Activated B cell treated with CpG ODN at 0.5 μM for 24 hours (primary cell): ENCODE measurements at regions not wholly inside any gene's neighbourhood (a gene's known extent, or its start where the extent isn't known, plus 50 kb on each side); places are given as distances from the start of the nearest gene placed in this dataset.

Experiments used
- ATAC-seq: fragments of 200-7000 bp; cut with Tn5 transposase; one replicate; pipeline ENCODE4 v1.10.0; 2021; ENCODE audit warnings: low read depth, mild to moderate bottlenecking, moderate library complexity
- CTCF ChIA-PET: fragments of 350-600 bp; sonication (Branson Sonifier 250); formaldehyde crosslinking; loops from one replicate; lab custom pipeline; 2021; ENCODE audit warnings: antibody characterized with exemption; lab: Charles Lee
- POLR2A ChIA-PET: fragments of 350-600 bp; sonication (Branson Sonifier 250); formaldehyde crosslinking; loops from one replicate; lab custom pipeline; 2021; ENCODE audit warnings: antibody characterized with exemption; lab: Charles Lee
- DNase-seq: peaks from one replicate; pipeline ENCODE4 v3.0.0; 2022
- H3K27ac Mint-ChIP-seq: one replicate; pipeline ENCODE4 v1.8.0; 2020; ENCODE audit warnings: mixed read lengths
- H3K27me3 Mint-ChIP-seq: one replicate; pipeline ENCODE4 v1.8.0; 2021; ENCODE audit warnings: mixed read lengths
- H3K36me3 Mint-ChIP-seq: one replicate; pipeline ENCODE4 v1.8.0; 2021; ENCODE audit warnings: low read depth, mixed read lengths
- H3K4me1 Mint-ChIP-seq: one replicate; pipeline ENCODE4 v1.8.0; 2021; ENCODE audit warnings: mixed read lengths
- H3K4me3 Mint-ChIP-seq: one replicate; pipeline ENCODE4 v1.8.0; 2020; ENCODE audit warnings: mild to moderate bottlenecking, mixed read lengths
- H3K9me3 Mint-ChIP-seq: one replicate; pipeline ENCODE4 v1.8.0; 2020; ENCODE audit warnings: mixed read lengths
- CTCF ChIP-seq: fragments of 200-600 bp; IDR thresholded peaks from one replicate; pipeline ENCODE4 v1.8.0; 2022; ENCODE audit warnings: antibody characterized with exemption, mild to moderate bottlenecking
- intact Hi-C: fragments of 100-400 bp; cut with micrococcal nuclease; formaldehyde crosslinking; loops from one replicate; pipeline ENCODE4 v1.15.1; 2024

GRCh38 chr16:9429646-9430330 is 338.3 kb downstream of the HAPSTR1 start:
- CTCF ChIA-PET: no interaction called here
- no peak overlapping the region for H3K4me3 Mint-ChIP-seq
- H3K27me3 Mint-ChIP-seq: peaks cover 5% of the 10 kb centered on the region

GRCh38 chr16:9434659-9435058 is 343.2 kb downstream of the HAPSTR1 start:
- H3K36me3 Mint-ChIP-seq: no peaks in the 10 kb centered on the region

More at GRCh38 chr16:9429646-9430330, 338.3 kb downstream of the HAPSTR1 start:
- ATAC-seq (no peak), DNase-seq (no peak)
- no peaks in the 10 kb centered on the region for H3K4me1 Mint-ChIP-seq
- H3K9me3 Mint-ChIP-seq: no peaks in the 10 kb centered on the region
- POLR2A ChIA-PET: no interaction called here
- TF ChIP-seq CTCF: no peak
- no peak overlapping the region for H3K27ac Mint-ChIP-seq
- intact Hi-C loops: no loop called here
- H3K36me3 Mint-ChIP-seq: no peaks in the 10 kb centered on the region

GRCh38 chr16:9436175-9436574 is 344.7 kb downstream of the HAPSTR1 start:
- CTCF ChIA-PET: no interaction called here
- no peak for DNase-seq
- Mint-ChIP-seq H3K4me1 (no peaks in the 10 kb centered on the region), H3K9me3 (peaks cover 8% of the 10 kb centered on the region), H3K27me3 (peaks cover 5% of the 10 kb centered on the region), H3K36me3 (no peaks in the 10 kb centered on the region), H3K4me3 (no peak overlapping the region), H3K27ac (no peak overlapping the region)
- intact Hi-C loops: no loop called here
- POLR2A ChIA-PET: no interaction called here
- no peak for TF ChIP-seq CTCF
- ATAC-seq: no peak

More at GRCh38 chr16:9434659-9435058, 343.2 kb downstream of the HAPSTR1 start:
- no peak overlapping the region for H3K4me3 Mint-ChIP-seq
- DNase-seq: no peak
- H3K27me3 Mint-ChIP-seq: peaks cover 5% of the 10 kb centered on the region
- H3K4me1 Mint-ChIP-seq: no peaks in the 10 kb centered on the region
- TF ChIP-seq CTCF: no peak
- ATAC-seq: no peak
- H3K9me3 Mint-ChIP-seq: peaks cover 8% of the 10 kb centered on the region
- ChIA-PET POLR2A (no interaction called here), CTCF (no interaction called here)
- intact Hi-C loops: no loop called here
- no peak overlapping the region for H3K27ac Mint-ChIP-seq

- Mint-ChIP-seq H3K27ac (no peak overlapping the region), H3K9me3 (peaks cover 8% of the 10 kb centered on the region), H3K36me3 (no peaks in the 10 kb centered on the region), H3K4me1 (no peaks in the 10 kb centered on the region), H3K27me3 (peaks cover under 1% of the 10 kb centered on the region), H3K4me3 (no peak overlapping the region)
- no peak for ATAC-seq
- POLR2A ChIA-PET: no interaction called here
- intact Hi-C loops: no loop called here
- no peak for TF ChIP-seq CTCF
- no peak for DNase-seq
- CTCF ChIA-PET: no interaction called here
Measured at GRCh38 chr16:9437115-9437514, 345.7 kb downstream of the HAPSTR1 start.

- Mint-ChIP-seq H3K27me3 (peaks cover 2% of the 10 kb centered on the region), H3K27ac (no peak overlapping the region)
- ATAC-seq: no peak
Measured at GRCh38 chr16:9438991-9439390, 347.5 kb downstream of the HAPSTR1 start.

More at GRCh38 chr16:9438991-9439390, 347.5 kb downstream of the HAPSTR1 start:
- ChIA-PET CTCF (no interaction called here), POLR2A (no interaction called here)
- Mint-ChIP-seq H3K4me1 (no peaks in the 10 kb centered on the region), H3K4me3 (no peak overlapping the region), H3K9me3 (peaks cover 8% of the 10 kb centered on the region), H3K36me3 (no peaks in the 10 kb centered on the region)
- TF ChIP-seq CTCF: no peak
- intact Hi-C loops: no loop called here
- DNase-seq: no peak
